Uterus (tissue), 3 donors: ENCODE measurements at regions not wholly inside any gene's neighbourhood (a gene's known extent, or its start where the extent isn't known, plus 50 kb on each side); places are given as distances from the start of the nearest gene placed in this dataset.

Experiments
- DNase-seq, 2 donors: peaks; one replicate each; pipeline ENCODE4 v3.0.0-alpha.2; 2019 to 2020
- H3K27ac ChIP-seq, 2 donors: fragments of 200-600 bp; sonication (generic); 1 replicate in 1 of 2; 2 replicates in 1 of 2; pipeline ENCODE4 v1.5.1; 2016 to 2018
- H3K27me3 ChIP-seq, 2 donors: fragments of 200-600 bp; sonication (generic); one replicate each; pipeline ENCODE4 v1.5.1; 2018 to 2019; ENCODE audit warnings: control low read depth in 1 of 2
- H3K36me3 ChIP-seq, 2 donors: fragments of 200-600 bp; sonication (generic); one replicate each; pipeline ENCODE4 v1.5.1; 2019; ENCODE audit warnings: control low read depth in 1 of 2
- H3K4me1 ChIP-seq, 2 donors: fragments of 200-600 bp; sonication (generic); one replicate each; pipeline ENCODE4 v1.5.1; 2018 to 2019; ENCODE audit warnings: control low read depth in 1 of 2
- H3K4me3 ChIP-seq, 2 donors: fragments of 200-600 bp; sonication (generic); 1 replicate in 1 of 2; 2 replicates in 1 of 2; pipeline ENCODE4 v1.5.1; 2018 to 2019; ENCODE audit warnings: mild to moderate bottlenecking in 1 of 2
- H3K9me3 ChIP-seq, 2 donors: fragments of 200-600 bp; sonication (generic); one replicate each; pipeline ENCODE4 v1.5.1; 2019; ENCODE audit warnings: control low read depth in 1 of 2
- POLR2A ChIP-seq, 2 donors: fragments of 450-650 bp; IDR thresholded peaks; one replicate each; pipeline ENCODE4 v1.6.1; 2016; ENCODE audit warnings: antibody characterized with exemption in 2 of 2, mild to moderate bottlenecking in 1 of 2, moderate library complexity in 1 of 2
- intact Hi-C: fragments of 100-400 bp; cut with DNase I; formaldehyde crosslinking; loops from one replicate; pipeline ENCODE4 v1.15.1; 2023; ENCODE audit warnings: low total_unique reads
- TF ChIP-seq, protein P1 (sequence below), 4 experiments: fragments of 200-600 bp in 2 of 4; fragments of 450-650 bp in 2 of 4; sonication (generic) in 2 of 4; IDR thresholded peaks; one replicate each; pipeline ENCODE4 v1.5.1; 2016 to 2019; ENCODE audit warnings: antibody characterized with exemption in 4 of 4, mild to moderate bottlenecking in 2 of 4, moderate library complexity in 1 of 4
- donor health status: DM: yes; HTN: yes; CAD: no.

DNA sequence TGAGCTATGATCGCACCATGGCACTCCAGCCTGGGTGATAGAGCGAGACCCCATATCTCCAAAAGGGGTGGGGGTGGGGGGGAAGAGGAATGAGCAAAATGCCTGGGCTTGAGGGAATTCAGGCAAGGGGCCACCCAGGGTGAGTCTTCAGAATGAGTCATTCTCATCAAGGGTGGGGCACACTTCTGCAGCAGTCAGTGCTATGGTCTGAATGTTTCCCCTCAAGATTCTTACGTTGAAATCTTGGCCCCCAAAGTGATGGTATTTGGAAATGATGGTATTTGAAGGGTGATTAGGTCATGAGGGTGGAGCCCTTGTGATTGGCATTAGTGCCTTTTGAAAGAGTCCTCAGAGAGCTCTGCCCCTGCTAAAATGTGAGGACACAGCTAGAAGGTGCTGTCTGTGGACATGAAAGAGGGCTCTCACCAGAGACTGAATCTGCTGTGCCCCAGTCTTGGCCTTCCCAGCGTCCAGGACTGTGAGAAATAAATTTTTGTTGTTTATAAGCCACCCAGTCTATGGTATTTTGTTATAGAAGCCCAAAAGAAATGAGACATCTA, 86.4 kb upstream of the THY1 start:
- H3K27ac ChIP-seq, result no peak overlapping the region

DNA sequence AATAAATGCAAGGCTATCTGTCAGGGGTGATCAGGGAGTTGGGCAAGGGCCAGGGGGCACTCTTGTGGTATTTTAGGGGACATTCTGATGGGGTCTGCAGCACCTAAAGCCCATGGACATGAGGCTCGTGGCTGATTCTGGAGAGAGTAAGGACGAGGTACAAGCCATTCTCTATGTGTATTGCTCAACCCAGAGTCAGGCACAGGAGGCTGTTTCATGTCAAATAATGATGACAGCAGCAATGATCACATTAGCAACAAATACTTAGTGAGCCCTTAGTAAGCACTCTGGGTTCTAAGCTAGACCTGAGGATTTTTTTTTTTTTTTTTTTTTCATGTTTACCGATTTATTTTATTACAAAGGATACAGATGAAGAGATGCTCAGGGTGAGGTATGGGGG, 83.5 kb upstream of the THY1 start:
- intact Hi-C loops, result no loop called here
- H3K4me1 ChIP-seq, result no peaks in the 10 kb centered on the region
- H3K36me3 ChIP-seq, result no peaks in the 10 kb centered on the region
- H3K9me3 ChIP-seq, result no peaks in the 10 kb centered on the region
- no peak overlapping the region for H3K4me3 ChIP-seq
- no peak for DNase-seq
- H3K27me3 ChIP-seq, result no peaks in the 10 kb centered on the region
- no peak for TF ChIP-seq POLR2A (IDR thresholded peaks at IDR 0.05)
- TF ChIP-seq, protein P1, sequence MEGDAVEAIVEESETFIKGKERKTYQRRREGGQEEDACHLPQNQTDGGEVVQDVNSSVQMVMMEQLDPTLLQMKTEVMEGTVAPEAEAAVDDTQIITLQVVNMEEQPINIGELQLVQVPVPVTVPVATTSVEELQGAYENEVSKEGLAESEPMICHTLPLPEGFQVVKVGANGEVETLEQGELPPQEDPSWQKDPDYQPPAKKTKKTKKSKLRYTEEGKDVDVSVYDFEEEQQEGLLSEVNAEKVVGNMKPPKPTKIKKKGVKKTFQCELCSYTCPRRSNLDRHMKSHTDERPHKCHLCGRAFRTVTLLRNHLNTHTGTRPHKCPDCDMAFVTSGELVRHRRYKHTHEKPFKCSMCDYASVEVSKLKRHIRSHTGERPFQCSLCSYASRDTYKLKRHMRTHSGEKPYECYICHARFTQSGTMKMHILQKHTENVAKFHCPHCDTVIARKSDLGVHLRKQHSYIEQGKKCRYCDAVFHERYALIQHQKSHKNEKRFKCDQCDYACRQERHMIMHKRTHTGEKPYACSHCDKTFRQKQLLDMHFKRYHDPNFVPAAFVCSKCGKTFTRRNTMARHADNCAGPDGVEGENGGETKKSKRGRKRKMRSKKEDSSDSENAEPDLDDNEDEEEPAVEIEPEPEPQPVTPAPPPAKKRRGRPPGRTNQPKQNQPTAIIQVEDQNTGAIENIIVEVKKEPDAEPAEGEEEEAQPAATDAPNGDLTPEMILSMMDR (IDR thresholded peaks at IDR 0.05), result no peak
- no peak overlapping the region for H3K27ac ChIP-seq

More for the DNA sequence above, 86.4 kb upstream of the THY1 start:
- no peak for DNase-seq
- Histone ChIP-seq H3K4me1 (no peaks in the 10 kb centered on the region), H3K27me3 (no peaks in the 10 kb centered on the region), H3K9me3 (no peaks in the 10 kb centered on the region), H3K4me3 (no peak overlapping the region), H3K36me3 (no peaks in the 10 kb centered on the region)
- TF ChIP-seq, protein P1 (IDR thresholded peaks at IDR 0.05), result no peak
- TF ChIP-seq POLR2A (IDR thresholded peaks at IDR 0.05), result no peak
- intact Hi-C loops, result no loop called here

DNA sequence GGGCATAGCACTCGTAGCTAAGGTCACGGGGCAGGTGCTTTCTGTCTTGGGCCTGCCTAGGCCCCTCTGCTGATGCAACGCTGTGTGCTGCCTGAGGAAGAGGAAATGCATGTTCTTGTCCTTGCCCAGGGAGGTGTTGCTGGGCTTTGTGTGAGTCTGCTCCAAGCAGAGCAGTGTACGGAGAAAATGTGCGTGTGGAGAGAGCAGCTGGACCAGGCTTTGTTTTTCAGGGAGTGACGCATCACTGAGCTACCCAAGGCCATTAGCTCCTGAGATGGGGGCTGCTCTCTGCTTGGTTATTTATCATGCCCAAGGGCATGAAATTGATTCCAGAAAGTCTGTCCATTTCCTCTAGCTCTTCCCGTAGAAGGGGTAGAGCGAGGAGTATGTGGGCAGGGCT, 82.9 kb upstream of the THY1 start:
- TF ChIP-seq, protein P1 (IDR thresholded peaks at IDR 0.05), result no peak
- TF ChIP-seq POLR2A (IDR thresholded peaks at IDR 0.05), result no peak

DNA sequence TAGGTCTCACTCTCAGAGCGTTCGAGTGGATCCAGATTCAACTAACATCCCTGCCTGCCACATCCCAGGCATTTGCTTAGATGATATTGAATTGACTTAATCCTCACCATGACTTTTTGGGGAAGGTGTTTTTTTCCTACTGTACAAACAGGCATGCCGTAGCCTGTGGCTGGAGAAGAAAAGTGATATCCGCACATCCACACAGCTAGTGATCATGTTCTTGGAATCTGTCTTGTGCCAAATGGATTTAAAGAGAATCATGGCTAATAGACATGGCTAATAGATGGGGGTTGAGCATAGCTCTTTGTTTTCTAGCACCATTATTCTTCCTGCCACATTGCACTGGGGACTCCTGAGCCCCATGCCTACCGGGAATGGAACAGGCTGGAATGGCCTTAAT, 82.1 kb upstream of the THY1 start:
- no peak for DNase-seq
- Histone ChIP-seq H3K27ac (no peak overlapping the region), H3K36me3 (no peaks in the 10 kb centered on the region), H3K9me3 (no peaks in the 10 kb centered on the region), H3K4me1 (no peaks in the 10 kb centered on the region), H3K27me3 (no peaks in the 10 kb centered on the region), H3K4me3 (no peak overlapping the region)
- intact Hi-C loops, result no loop called here
- TF ChIP-seq, protein P1 (IDR thresholded peaks at IDR 0.05), result no peak
- no peak for TF ChIP-seq POLR2A (IDR thresholded peaks at IDR 0.05)

More for the DNA sequence above, 82.9 kb upstream of the THY1 start:
- Histone ChIP-seq H3K9me3 (no peaks in the 10 kb centered on the region), H3K4me1 (no peaks in the 10 kb centered on the region), H3K27me3 (no peaks in the 10 kb centered on the region), H3K4me3 (no peak overlapping the region), H3K27ac (no peak overlapping the region), H3K36me3 (no peaks in the 10 kb centered on the region)
- DNase-seq, result no peak
- intact Hi-C loops, result no loop called here

DNA sequence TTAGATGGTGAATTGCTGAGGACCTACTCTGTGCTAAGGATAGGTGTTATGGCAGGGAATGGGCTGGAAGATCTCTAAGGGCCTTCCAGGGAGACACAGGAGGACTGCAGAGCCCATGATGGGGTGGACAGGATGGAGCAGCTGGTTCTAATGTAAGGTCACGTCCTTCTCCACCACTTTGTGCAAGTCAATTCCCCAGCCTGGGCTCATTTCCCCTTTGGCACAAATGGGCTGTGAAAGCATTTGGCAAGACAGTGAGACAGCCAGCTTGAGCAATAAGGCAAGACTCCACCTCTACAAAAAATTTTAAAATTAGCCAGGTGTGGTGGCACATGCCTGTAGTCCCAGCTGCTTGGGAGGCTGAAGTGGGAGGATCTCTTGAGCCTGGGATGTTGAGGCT, 81.4 kb upstream of the THY1 start:
- Histone ChIP-seq H3K9me3 (no peaks in the 10 kb centered on the region), H3K4me3 (no peak overlapping the region), H3K27me3 (no peaks in the 10 kb centered on the region), H3K4me1 (no peaks in the 10 kb centered on the region), H3K27ac (no peak overlapping the region), H3K36me3 (no peaks in the 10 kb centered on the region)
- intact Hi-C loops, result no loop called here
- DNase-seq, result no peak
- no peak for TF ChIP-seq POLR2A (IDR thresholded peaks at IDR 0.05)
